IMR-90 (cell line): ENCODE measurements at regions not wholly inside any gene's neighbourhood (a gene's known extent, or its start where the extent isn't known, plus 50 kb on each side); places are given as distances from the start of the nearest gene placed in this dataset.

Experiments
- ATAC-seq: fragments of 200-7000 bp; cut with Tn5 transposase; 2 replicates; pipeline ENCODE4 v1.9.1; 2020; ENCODE audit warnings: low read depth, mild to moderate bottlenecking, moderate library complexity
- BruUV-seq: library from RNA; stranded (reverse); fragments of 400-500 nt; replicated peaks from 2 replicates; lab custom pipeline; 2021; lab: Mats Ljungman, UMichigan
- CTCF ChIA-PET: fragments of 300-600 bp; formaldehyde crosslinking; extraction: SDS; loops from one replicate; lab custom pipeline; 2021; ENCODE audit warnings: antibody characterized with exemption; lab: Yijun Ruan, JAX
- POLR2A ChIA-PET: fragments of 300-600 bp; sonication (Branson Sonifier 250); formaldehyde crosslinking; loops from one replicate; lab custom pipeline; 2022; ENCODE audit warnings: antibody characterized with exemption; ENCODE audit not compliant: unreplicated experiment; lab: Charles Lee
- DNase-seq: peaks from one replicate; pipeline ENCODE4 v3.0.0; 2013
- H2AFZ ChIP-seq: replicated peaks from 2 replicates; pipeline ENCODE3; 2013; ENCODE audit warnings: low read length, mild to moderate bottlenecking; ENCODE audit not compliant: poor library complexity
- H2AK5ac ChIP-seq: 2 replicates; pipeline ENCODE4 v1.6.1; 2013; ENCODE audit warnings: low read depth, low read length, inconsistent platforms
- H2AK9ac ChIP-seq: replicated peaks from 2 replicates; pipeline ENCODE3; 2013; ENCODE audit warnings: mild to moderate bottlenecking, low read depth, low read length, moderate library complexity; ENCODE audit not compliant: poor library complexity
- H2BK120ac ChIP-seq: 2 replicates; pipeline ENCODE4 v1.6.1; 2013; ENCODE audit warnings: low read depth, low read length, inconsistent platforms
- H2BK15ac ChIP-seq: 3 replicates; pipeline ENCODE4 v1.6.1; 2013; ENCODE audit warnings: low read depth, low read length, inconsistent platforms
- H2BK20ac ChIP-seq: 2 replicates; pipeline ENCODE4 v1.6.1; 2013; ENCODE audit warnings: low read depth, mild to moderate bottlenecking, inconsistent platforms, low read length, moderate library complexity
- H2BK5ac ChIP-seq: 2 replicates; pipeline ENCODE4 v1.6.1; 2013; ENCODE audit warnings: mild to moderate bottlenecking, low read depth, low read length, inconsistent platforms; ENCODE audit not compliant: poor library complexity, severe bottlenecking
- H3K14ac ChIP-seq: replicated peaks from 2 replicates; pipeline ENCODE4 v1.6.1; 2013; ENCODE audit warnings: low read depth, low read length, inconsistent platforms
- H3K18ac ChIP-seq: 2 replicates; pipeline ENCODE4 v1.6.1; 2013; ENCODE audit warnings: low read depth, low read length, control low read depth
- H3K23ac ChIP-seq: 2 replicates; pipeline ENCODE4 v1.6.1; 2013; ENCODE audit warnings: low read depth, low read length, inconsistent platforms
- H3K27ac ChIP-seq: 2 replicates; pipeline ENCODE4 v1.5.1; 2013; ENCODE audit warnings: mild to moderate bottlenecking, control low read depth, low read length; ENCODE audit not compliant: insufficient read depth
- H3K27me3 ChIP-seq: 2 replicates; pipeline ENCODE4 v1.6.1; 2013; ENCODE audit warnings: low read length; ENCODE audit not compliant: control insufficient read depth, insufficient read depth
- H3K36me3 ChIP-seq: 2 replicates; pipeline ENCODE4 v1.6.1; 2013; ENCODE audit warnings: low read length, mixed read lengths; ENCODE audit not compliant: control insufficient read depth, insufficient read depth
- H3K4ac ChIP-seq: 2 replicates; pipeline ENCODE4 v1.6.1; 2013; ENCODE audit warnings: low read depth, low read length, inconsistent platforms
- H3K4me1 ChIP-seq: 2 replicates; pipeline ENCODE4 v1.6.1; 2013; ENCODE audit warnings: low read length, mixed read lengths; ENCODE audit not compliant: control insufficient read depth, insufficient read depth
- H3K4me2 ChIP-seq: 2 replicates; pipeline ENCODE4 v1.6.1; 2013; ENCODE audit warnings: low read depth, mild to moderate bottlenecking, control low read depth, low read length, moderate library complexity
- H3K4me3 ChIP-seq: 2 replicates; pipeline ENCODE4 v1.5.1; 2013; ENCODE audit warnings: low read depth, mild to moderate bottlenecking, control low read depth, low read length, moderate library complexity; ENCODE audit not compliant: insufficient read depth
- H3K56ac ChIP-seq: 2 replicates; pipeline ENCODE4 v1.6.1; 2013; ENCODE audit warnings: low read length, inconsistent platforms; ENCODE audit not compliant: insufficient read depth; ENCODE audit errors: extremely low read depth
- H3K79me1 ChIP-seq, 2 experiments: 2 replicates each; pipeline ENCODE4 v1.6.1; 2013; ENCODE audit warnings: low read length in 2 of 2, inconsistent platforms in 1 of 2, low read depth in 1 of 2
- H3K9ac ChIP-seq: 2 replicates; pipeline ENCODE4 v1.6.1; 2013; ENCODE audit warnings: low read depth, low read length, control low read depth
- H3K9me1 ChIP-seq: 2 replicates; pipeline ENCODE4 v1.6.1; 2013; ENCODE audit warnings: low read length, inconsistent platforms; ENCODE audit not compliant: insufficient read depth
- H3K9me3 ChIP-seq: 2 replicates; pipeline ENCODE4 v1.6.1; 2013; ENCODE audit warnings: low read length; ENCODE audit not compliant: control insufficient read depth, insufficient read depth
- H4K20me1 ChIP-seq: 2 replicates; pipeline ENCODE4 v1.6.1; 2013; ENCODE audit warnings: low read length, inconsistent platforms; ENCODE audit not compliant: insufficient read depth
- H4K5ac ChIP-seq: 2 replicates; pipeline ENCODE4 v1.6.1; 2013; ENCODE audit warnings: mild to moderate bottlenecking, low read depth, low read length, control low read depth
- H4K8ac ChIP-seq, 2 experiments: 2 replicates each; pipeline ENCODE4 v1.6.1; 2013; ENCODE audit warnings: low read depth in 2 of 2, low read length in 2 of 2, control low read depth in 1 of 2, inconsistent platforms in 1 of 2
- H4K91ac ChIP-seq: 2 replicates; pipeline ENCODE4 v1.6.1; 2013; ENCODE audit warnings: low read depth, low read length, inconsistent platforms; ENCODE audit not compliant: insufficient read depth
- CTCF ChIP-seq: conservative IDR thresholded peaks from 2 replicates; pipeline ENCODE4 v1.5.1; 2012; ENCODE audit warnings: mild to moderate bottlenecking, low read depth, low read length, improper control_type of control experiment
- USF2 ChIP-seq: fragments of 150-350 bp; IDR thresholded peaks from 2 replicates; pipeline ENCODE4 v1.6.1; 2017; ENCODE audit warnings: mild to moderate bottlenecking, antibody characterized with exemption, low read length, low read depth
- WGBS, 2 experiments: methylation state at CpG; one replicate each; pipeline versions ENCODE4 v1.1.5 to v1.1.7; 2013; ENCODE audit warnings: missing lambda C conversion rate in 2 of 2; ENCODE audit not compliant: insufficient read length in 1 of 2; ENCODE audit errors: extremely low coverage in 2 of 2; 5-methylcytosine and 5-hydroxymethylcytosine counted together
- dilution Hi-C: fragments of 300-500 bp; cut with HindIII; formaldehyde crosslinking; loops from one replicate; pipeline ENCODE4 v1.14.3; 2018; ENCODE audit warnings: low sequenced_read_pairs; ENCODE audit not compliant: unreplicated experiment
- in situ Hi-C: fragments of 300-500 bp; cut with MboI; formaldehyde crosslinking; loops from 3 replicates; pipeline ENCODE4 v1.14.3; 2019; ENCODE audit warnings: low sequenced_read_pairs, inconsistent platforms, mixed read lengths
- intact Hi-C: fragments of 100-400 bp; cut with micrococcal nuclease; formaldehyde crosslinking; loops from 2 replicates; pipeline ENCODE4 v1.10.0; 2022

GRCh38 chr2:198219292-198219691 is 414.9 kb downstream of the PLCL1 start:
- Histone ChIP-seq H4K20me1 (no peaks in the 10 kb centered on the region), H4K91ac (no peak overlapping the region), H2AFZ (no peak overlapping the region), H3K36me3 (no peaks in the 10 kb centered on the region), H3K56ac (no peak overlapping the region), H3K9me3 (no peaks in the 10 kb centered on the region), H3K4me1 (no peaks in the 10 kb centered on the region), H2AK5ac (no peak overlapping the region), H4K5ac (no peak overlapping the region), H3K4ac (no peak overlapping the region), H2BK15ac (no peak overlapping the region), H2AK9ac (no peak overlapping the region), H2BK20ac (no peak overlapping the region), H4K8ac (no peak overlapping the region), H3K23ac (no peak overlapping the region), H3K18ac (no peak overlapping the region), H3K9me1 (no peaks in the 10 kb centered on the region), H2BK5ac (no peak overlapping the region), H2BK120ac (no peak overlapping the region), H3K79me1 (no peaks in the 10 kb centered on the region), H3K27me3 (no peaks in the 10 kb centered on the region), H3K4me3 (no peak overlapping the region), H3K14ac (no peak overlapping the region), H3K27ac (no peak overlapping the region), H3K4me2 (no peak overlapping the region), H3K9ac (no peak overlapping the region)
- dilution Hi-C loops, result no loop called here
- no CpG with 5 or more reads among the region's 2 CpGs for WGBS, 2 experiments
- in situ Hi-C loops, result no loop called here
- no peak for DNase-seq
- TF ChIP-seq CTCF (no peak), USF2 (no peak)
- CTCF ChIA-PET, result no interaction called here
- POLR2A ChIA-PET, result no interaction called here
- ATAC-seq, result no peak
- no TSS peak for BruUV-seq
- intact Hi-C loops, result no loop called here
